ENCODE measurements at regions not wholly inside any gene's neighbourhood (a gene's known extent, or its start where the extent isn't known, plus 50 kb on each side); places are given as distances from the start of the nearest gene placed in this dataset.

- DNase-seq = no peak
Observed at GRCh38 chr16:63745456-63745855, 1376.4 kb downstream of the CDH11 start.

GRCh38 chr16:63744077-63744874 is 1377.6 kb downstream of the CDH11 start:
- DNase-seq = no peak

- no peak for DNase-seq
Observed at GRCh38 chr16:63742150-63742549, 1379.7 kb downstream of the CDH11 start.

- no peak for DNase-seq
Observed at GRCh38 chr16:63737633-63738032, 1384.2 kb downstream of the CDH11 start.

GRCh38 chr16:63735456-63735855 is 1386.4 kb downstream of the CDH11 start:
- DNase-seq = no peak

GRCh38 chr16:63720848-63721247 is 1401.0 kb downstream of the CDH11 start:
- no peak for DNase-seq

GRCh38 chr16:63719926-63720325 is 1401.9 kb downstream of the CDH11 start:
- DNase-seq = no peak

GRCh38 chr16:63717806-63718205 is 1404.1 kb downstream of the CDH11 start:
- DNase-seq = no peak

- peak; percentile 63 for DNase-seq
Observed at GRCh38 chr16:63714876-63715275, 1407.0 kb downstream of the CDH11 start.

- DNase-seq = no peak
Observed at GRCh38 chr16:63712725-63713124, 1409.1 kb downstream of the CDH11 start.

- DNase-seq = no peak
Observed at GRCh38 chr16:63703612-63704011, 1418.3 kb downstream of the CDH11 start.

GRCh38 chr16:63702981-63703590 is 1418.8 kb downstream of the CDH11 start:
- DNase-seq = no peak

- DNase-seq = no peak
Observed at GRCh38 chr16:63697736-63698135, 1424.1 kb downstream of the CDH11 start.

- DNase-seq = no peak
Observed at GRCh38 chr16:63695347-63695746, 1426.5 kb downstream of the CDH11 start.

GRCh38 chr16:63690961-63691360 is 1430.9 kb downstream of the CDH11 start:
- DNase-seq = no peak

- no peak for DNase-seq
Observed at GRCh38 chr16:63690267-63690666, 1431.6 kb downstream of the CDH11 start.

GRCh38 chr16:63689068-63689467 is 1432.8 kb downstream of the CDH11 start:
- DNase-seq = no peak

- no peak for DNase-seq
Observed at GRCh38 chr16:63684149-63685101, 1437.4 kb downstream of the CDH11 start.

GRCh38 chr16:63682844-63683243 is 1439.0 kb downstream of the CDH11 start:
- no peak for DNase-seq

- no peak for DNase-seq
Observed at GRCh38 chr16:63672493-63672892, 1449.4 kb downstream of the CDH11 start.

GRCh38 chr16:63663155-63663554 is 1458.7 kb downstream of the CDH11 start:
- DNase-seq = no peak

- DNase-seq = no peak
Observed at GRCh38 chr16:63655846-63656245, 1466.0 kb downstream of the CDH11 start.

GRCh38 chr16:63653044-63653839 is 1468.6 kb downstream of the CDH11 start:
- no peak for DNase-seq

Data from NCI-H2029 treated with DMSO at 0.1 percent for 48 hours (cell line).